ENCODE measurements at regions not wholly inside any gene's neighbourhood (a gene's known extent, or its start where the extent isn't known, plus 50 kb on each side); places are given as distances from the start of the nearest gene placed in this dataset.
"Not testable (repeated sequence)": the region's sequence is repeated elsewhere in the genome, so short reads cannot be mapped to it uniquely, and the experiment has no call there.

GRCh38 chr1:83406693-83407371, 592.1 kb downstream of the TTLL7 start:
- TF ChIP-seq CTCF, POLR2A, EP300, POLR2AphosphoS5 (IDR thresholded peaks at IDR 0.05): not testable (repeated sequence)

Data from upper lobe of left lung (tissue), 4 donors.